Common myeloid progenitor, CD34-positive (primary cell): ENCODE measurements at regions not wholly inside any gene's neighbourhood (a gene's known extent, or its start where the extent isn't known, plus 50 kb on each side); places are given as distances from the start of the nearest gene placed in this dataset.
A peak's percentile ranks its signal among the peaks of the same experiment; 100 is the strongest.

Source experiments
- CTCF ChIA-PET: fragments of 350-600 bp; sonication (Branson Sonifier 250); formaldehyde crosslinking; loops from one replicate; lab custom pipeline; 2021; ENCODE audit warnings: antibody characterized with exemption; lab: Charles Lee
- POLR2A ChIA-PET: fragments of 350-600 bp; sonication (Branson Sonifier 250); formaldehyde crosslinking; loops from one replicate; lab custom pipeline; 2021; ENCODE audit warnings: antibody characterized with exemption; lab: Charles Lee
- DNase-seq, 3 donors: peaks; one replicate each; pipeline versions ENCODE4 v3.0.0 to v3.0.0-alpha.2; 2013
- H3K27ac ChIP-seq, 2 experiments: 1 replicate in 1 of 2; 2 replicates in 1 of 2; pipeline ENCODE4 v1.7.0; 2013; ENCODE audit warnings: inconsistent platforms in 2 of 2, low read length in 2 of 2, mild to moderate bottlenecking in 2 of 2, low read depth in 1 of 2, moderate library complexity in 1 of 2; ENCODE audit not compliant: severe bottlenecking in 2 of 2, insufficient read depth in 1 of 2, poor library complexity in 1 of 2
- H3K27me3 ChIP-seq, 5 experiments: replicated peaks in 2 of 5; 1 replicate in 3 of 5; 2 replicates in 2 of 5; pipeline versions ENCODE4 v1.6.1 to v1.7.0; 2013; ENCODE audit warnings: low read length in 4 of 5, mild to moderate bottlenecking in 2 of 5, moderate library complexity in 2 of 5, inconsistent platforms in 1 of 5; ENCODE audit not compliant: insufficient read depth in 5 of 5, control insufficient read depth in 4 of 5
- H3K36me3 ChIP-seq, 4 experiments: 1 replicate in 2 of 4; 2 replicates in 2 of 4; pipeline versions ENCODE4 v1.6.1 to v1.7.0; 2013; ENCODE audit warnings: low read length in 3 of 4, control low read depth in 1 of 4, mild to moderate bottlenecking in 1 of 4; ENCODE audit not compliant: control insufficient read depth in 4 of 4, insufficient read depth in 4 of 4
- H3K4me1 ChIP-seq, 4 experiments: 1 replicate in 3 of 4; 2 replicates in 1 of 4; pipeline versions ENCODE4 v1.6.1 to v1.7.1; 2013; ENCODE audit warnings: low read length in 3 of 4, mild to moderate bottlenecking in 3 of 4, control low read depth in 1 of 4, inconsistent platforms in 1 of 4, moderate library complexity in 1 of 4; ENCODE audit not compliant: control insufficient read depth in 4 of 4, insufficient read depth in 4 of 4; ENCODE audit errors: control extremely low read depth in 1 of 4
- H3K4me3 ChIP-seq, 7 experiments: 1 replicate in 4 of 7; 2 replicates in 3 of 7; pipeline versions ENCODE4 v1.5.1 to v1.7.0; 2013; ENCODE audit warnings: mild to moderate bottlenecking in 7 of 7, low read length in 6 of 7, moderate library complexity in 6 of 7, inconsistent platforms in 2 of 7, low read depth in 2 of 7, control low read depth in 1 of 7; ENCODE audit not compliant: insufficient read depth in 4 of 7, control insufficient read depth in 1 of 7; ENCODE audit errors: extremely low read depth in 1 of 7
- H3K9me3 ChIP-seq, 5 experiments: 1 replicate in 4 of 5; 2 replicates in 1 of 5; pipeline versions ENCODE4 v1.6.1 to v1.7.1; 2013; ENCODE audit warnings: low read length in 4 of 5, mild to moderate bottlenecking in 2 of 5, inconsistent platforms in 1 of 5, low read depth in 1 of 5, moderate library complexity in 1 of 5; ENCODE audit not compliant: control insufficient read depth in 4 of 5, insufficient read depth in 2 of 5; ENCODE audit errors: control extremely low read depth in 1 of 5
- WGBS: methylation state at CpG from one replicate; pipeline ENCODE4 v1.1.5; 2013; ENCODE audit not compliant: insufficient coverage; 5-methylcytosine and 5-hydroxymethylcytosine counted together

DNA sequence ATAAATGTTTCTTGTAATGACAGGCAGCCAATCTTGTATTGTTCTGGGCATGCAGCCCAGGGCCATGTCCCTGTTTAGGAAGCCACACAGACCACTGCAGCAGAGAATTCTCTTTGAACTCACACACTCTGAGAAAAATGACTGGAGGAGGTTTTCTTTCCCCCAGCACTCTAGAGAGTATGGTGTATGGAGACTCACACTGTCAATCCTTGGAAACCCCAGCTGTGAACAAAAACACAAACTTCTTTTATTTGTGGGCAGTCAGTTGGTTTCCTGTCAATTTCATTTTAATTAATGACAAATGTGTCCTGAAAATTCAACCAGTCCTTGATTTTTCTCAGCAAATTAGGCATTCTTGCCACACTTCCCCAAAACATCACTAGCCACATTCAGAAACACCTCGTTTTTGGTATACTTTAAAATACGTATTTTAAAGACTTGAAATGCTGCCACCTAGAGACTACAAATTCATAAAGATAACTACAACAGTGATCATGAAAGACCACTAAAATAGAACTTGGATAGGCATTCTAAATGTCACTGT, 52.9 kb upstream of the UFL1 start:
- Histone ChIP-seq H3K27ac (no peak overlapping the region), H3K27me3 (peaks cover 0 to 4% (median 0%) of the 10 kb centered on the region in 5 experiments), H3K9me3 (no peaks in the 10 kb centered on the region), H3K36me3 (no peaks in the 10 kb centered on the region), H3K4me1 (no peaks in the 10 kb centered on the region), H3K4me3 (no peak overlapping the region)
- ChIA-PET POLR2A (no interaction called here), CTCF (no interaction called here)
- no CpG with 5 or more reads among the region's 2 CpGs for WGBS
- DNase-seq, result peak in 2 of 3 donors; percentile 17 to 26

- Histone ChIP-seq H3K9me3 (no peaks in the 10 kb centered on the region), H3K4me1 (no peaks in the 10 kb centered on the region), H3K27me3 (peaks cover 0 to 4% (median 0%) of the 10 kb centered on the region in 5 experiments), H3K27ac (no peak overlapping the region), H3K4me3 (no peak overlapping the region), H3K36me3 (no peaks in the 10 kb centered on the region)
- POLR2A ChIA-PET, result no interaction called here
- peak in 1 of 3 donors; percentile 12 for DNase-seq
- no CpG with 5 or more reads among the region's 2 CpGs for WGBS
- CTCF ChIA-PET, result no interaction called here
These were observed 52.3 kb upstream of the UFL1 start for GRCh38 chr6:96469312-96469711.

DNA sequence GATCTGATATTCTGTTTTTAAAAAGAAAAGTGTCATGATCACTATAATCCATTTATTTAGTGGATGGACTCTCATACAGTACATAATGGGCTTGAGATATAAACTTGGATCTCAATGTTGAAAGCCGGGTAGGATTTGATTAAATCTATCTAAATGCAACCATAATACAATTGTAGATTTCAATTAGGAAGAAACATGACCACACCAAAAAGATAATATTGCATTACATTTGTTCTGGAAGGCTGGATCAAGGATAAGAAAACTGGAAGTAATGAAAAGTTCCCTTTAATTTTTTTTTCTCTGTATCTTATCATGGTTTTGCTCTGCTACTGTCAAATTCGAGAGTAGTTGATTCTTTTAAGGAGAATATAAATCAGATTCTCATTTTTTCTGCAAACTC, 51.3 kb upstream of the UFL1 start:
- DNase-seq, result no peak
- Histone ChIP-seq H3K4me1 (no peaks in the 10 kb centered on the region), H3K4me3 (no peak overlapping the region), H3K9me3 (no peaks in the 10 kb centered on the region), H3K27ac (no peak overlapping the region), H3K27me3 (peaks cover 0 to 4% (median 0%) of the 10 kb centered on the region in 5 experiments), H3K36me3 (no peaks in the 10 kb centered on the region)
- ChIA-PET POLR2A (no interaction called here), CTCF (no interaction called here)
- no CpG with 5 or more reads among the region's 2 CpGs for WGBS
